ENCODE measurements at regions not wholly inside any gene's neighbourhood (a gene's known extent, or its start where the extent isn't known, plus 50 kb on each side); places are given as distances from the start of the nearest gene placed in this dataset.

DNA sequence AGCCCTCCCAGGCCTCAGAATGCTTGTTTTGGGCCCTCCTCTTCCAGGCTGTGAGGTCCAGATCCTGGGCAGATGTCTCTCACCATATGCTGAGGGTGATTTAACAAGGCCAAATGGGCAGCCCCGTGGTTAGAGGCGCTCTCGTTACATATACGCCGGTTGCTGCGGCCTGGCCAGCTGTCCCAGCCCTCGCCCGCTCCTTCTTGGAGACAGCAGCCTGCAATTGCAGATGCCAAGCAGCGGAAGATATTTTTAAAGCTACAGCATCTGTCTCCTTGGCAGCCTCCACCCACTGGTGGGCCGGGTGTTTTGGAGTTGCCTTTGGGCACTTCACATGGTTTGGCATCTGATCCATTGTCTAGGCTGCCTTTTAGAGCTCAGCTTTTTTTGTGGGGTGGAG is 178.8 kb upstream of the NFIA start:
- H3K9me2 ChIP-seq (replicated peaks; ENCODE audit: insufficient read depth, low read length), result no peaks in the 10 kb centered on the region
- H2AFZ ChIP-seq (ENCODE audit: low read depth, low read length, severe bottlenecking), result no peak overlapping the region
- H3K9me3 ChIP-seq (ENCODE audit: insufficient read depth, low read length), result no peaks in the 10 kb centered on the region
- no peaks in the 10 kb centered on the region for H3K36me3 ChIP-seq (ENCODE audit: low read length)
- H3K4me3 ChIP-seq (ENCODE audit: insufficient read depth, low read length, poor library complexity, severe bottlenecking), result no peak overlapping the region
- no peaks in the 10 kb centered on the region for H3K27me3 ChIP-seq (ENCODE audit: low read length)
- H3K27ac ChIP-seq (ENCODE audit: low read depth, low read length), result no peak overlapping the region
- no peaks in the 10 kb centered on the region for H3K79me2 ChIP-seq (ENCODE audit: insufficient read depth, low read length)
- TF ChIP-seq EZH2phosphoT487 (conservative IDR thresholded peaks at IDR 0.05; ENCODE audit: low read length), result no peak
- TF ChIP-seq, protein P1, sequence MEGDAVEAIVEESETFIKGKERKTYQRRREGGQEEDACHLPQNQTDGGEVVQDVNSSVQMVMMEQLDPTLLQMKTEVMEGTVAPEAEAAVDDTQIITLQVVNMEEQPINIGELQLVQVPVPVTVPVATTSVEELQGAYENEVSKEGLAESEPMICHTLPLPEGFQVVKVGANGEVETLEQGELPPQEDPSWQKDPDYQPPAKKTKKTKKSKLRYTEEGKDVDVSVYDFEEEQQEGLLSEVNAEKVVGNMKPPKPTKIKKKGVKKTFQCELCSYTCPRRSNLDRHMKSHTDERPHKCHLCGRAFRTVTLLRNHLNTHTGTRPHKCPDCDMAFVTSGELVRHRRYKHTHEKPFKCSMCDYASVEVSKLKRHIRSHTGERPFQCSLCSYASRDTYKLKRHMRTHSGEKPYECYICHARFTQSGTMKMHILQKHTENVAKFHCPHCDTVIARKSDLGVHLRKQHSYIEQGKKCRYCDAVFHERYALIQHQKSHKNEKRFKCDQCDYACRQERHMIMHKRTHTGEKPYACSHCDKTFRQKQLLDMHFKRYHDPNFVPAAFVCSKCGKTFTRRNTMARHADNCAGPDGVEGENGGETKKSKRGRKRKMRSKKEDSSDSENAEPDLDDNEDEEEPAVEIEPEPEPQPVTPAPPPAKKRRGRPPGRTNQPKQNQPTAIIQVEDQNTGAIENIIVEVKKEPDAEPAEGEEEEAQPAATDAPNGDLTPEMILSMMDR (IDR thresholded peaks at IDR 0.05; ENCODE audit: insufficient read depth, low read length, poor library complexity, severe bottlenecking), result no peak
- no peak overlapping the region for H3K9ac ChIP-seq (ENCODE audit: low read length)
- H3K4me2 ChIP-seq (ENCODE audit: low read depth, low read length, poor library complexity, severe bottlenecking), result no peak overlapping the region
- H4K20me1 ChIP-seq (ENCODE audit: low read depth, low read length), result no peaks in the 10 kb centered on the region
- no peaks in the 10 kb centered on the region for H3F3A ChIP-seq (ENCODE audit: insufficient read depth)

DNA sequence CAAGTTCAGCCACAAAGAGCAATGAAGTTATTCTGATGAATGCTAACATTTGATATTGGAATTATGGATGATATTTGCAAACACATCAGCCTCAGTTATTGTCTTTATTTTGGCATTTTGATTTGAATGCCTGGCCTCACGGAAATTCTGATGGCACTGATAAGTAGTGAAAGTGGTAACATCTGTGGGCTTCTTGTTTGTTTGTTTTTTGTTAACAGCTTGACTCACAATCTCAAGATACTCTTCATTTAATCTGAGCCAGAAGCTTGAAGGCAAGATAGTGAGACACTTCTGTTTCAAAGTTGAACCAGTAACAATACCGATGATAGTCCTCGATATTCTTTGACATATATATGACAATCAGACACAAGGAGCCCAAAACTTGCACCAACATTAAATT is 182.9 kb upstream of the NFIA start:
- Histone ChIP-seq H3K9ac (ENCODE audit: low read length) (no peak overlapping the region), H3K4me3 (ENCODE audit: insufficient read depth, low read length, poor library complexity, severe bottlenecking) (no peak overlapping the region), H3K27ac (ENCODE audit: low read depth, low read length) (no peak overlapping the region), H3F3A (ENCODE audit: insufficient read depth) (no peaks in the 10 kb centered on the region), H3K9me3 (ENCODE audit: insufficient read depth, low read length) (no peaks in the 10 kb centered on the region), H2AFZ (ENCODE audit: low read depth, low read length, severe bottlenecking) (no peak overlapping the region), H3K4me2 (ENCODE audit: low read depth, low read length, poor library complexity, severe bottlenecking) (no peak overlapping the region), H4K20me1 (ENCODE audit: low read depth, low read length) (no peaks in the 10 kb centered on the region), H3K27me3 (ENCODE audit: low read length) (no peaks in the 10 kb centered on the region), H3K9me2 (replicated peaks; ENCODE audit: insufficient read depth, low read length) (no peaks in the 10 kb centered on the region), H3K79me2 (ENCODE audit: insufficient read depth, low read length) (no peaks in the 10 kb centered on the region), H3K36me3 (ENCODE audit: low read length) (no peaks in the 10 kb centered on the region)
- no peak for TF ChIP-seq EZH2phosphoT487 (conservative IDR thresholded peaks at IDR 0.05; ENCODE audit: low read length)
- TF ChIP-seq, protein P1 (IDR thresholded peaks at IDR 0.05; ENCODE audit: insufficient read depth, low read length, poor library complexity, severe bottlenecking), result no peak

DNA sequence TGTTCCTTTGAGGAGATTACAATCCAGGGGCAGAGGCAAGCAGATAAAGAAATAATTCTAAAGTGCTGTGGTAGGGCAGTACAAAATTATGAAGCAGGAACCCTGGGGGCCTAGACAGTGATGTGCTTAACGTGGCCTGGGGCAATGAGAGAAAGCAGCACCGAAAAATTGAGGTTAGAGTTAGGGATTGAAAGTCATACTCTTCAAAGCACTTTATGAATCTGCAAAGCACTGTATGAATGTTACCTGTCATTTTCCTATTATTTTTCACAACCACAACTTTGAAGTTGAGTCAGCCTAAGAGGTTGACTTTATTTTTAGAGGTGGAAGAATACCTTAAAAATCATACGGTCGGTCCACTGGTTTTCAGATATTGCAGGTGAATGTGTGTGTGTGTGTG is 183.4 kb upstream of the NFIA start:
- no peak overlapping the region for H2AFZ ChIP-seq (ENCODE audit: low read depth, low read length, severe bottlenecking)
- H3K79me2 ChIP-seq (ENCODE audit: insufficient read depth, low read length), result no peaks in the 10 kb centered on the region
- no peaks in the 10 kb centered on the region for H3K27me3 ChIP-seq (ENCODE audit: low read length)
- no peaks in the 10 kb centered on the region for H3K36me3 ChIP-seq (ENCODE audit: low read length)
- no peaks in the 10 kb centered on the region for H3K9me2 ChIP-seq (replicated peaks; ENCODE audit: insufficient read depth, low read length)
- H3K9ac ChIP-seq (ENCODE audit: low read length), result no peak overlapping the region
- no peaks in the 10 kb centered on the region for H3K9me3 ChIP-seq (ENCODE audit: insufficient read depth, low read length)
- no peak for TF ChIP-seq EZH2phosphoT487 (conservative IDR thresholded peaks at IDR 0.05; ENCODE audit: low read length)
- TF ChIP-seq, protein P1 (IDR thresholded peaks at IDR 0.05; ENCODE audit: insufficient read depth, low read length, poor library complexity, severe bottlenecking), result no peak
- no peak overlapping the region for H3K4me2 ChIP-seq (ENCODE audit: low read depth, low read length, poor library complexity, severe bottlenecking)
- no peaks in the 10 kb centered on the region for H3F3A ChIP-seq (ENCODE audit: insufficient read depth)
- H3K4me3 ChIP-seq (ENCODE audit: insufficient read depth, low read length, poor library complexity, severe bottlenecking), result no peak overlapping the region
- no peak overlapping the region for H3K27ac ChIP-seq (ENCODE audit: low read depth, low read length)
- H4K20me1 ChIP-seq (ENCODE audit: low read depth, low read length), result no peaks in the 10 kb centered on the region

DNA sequence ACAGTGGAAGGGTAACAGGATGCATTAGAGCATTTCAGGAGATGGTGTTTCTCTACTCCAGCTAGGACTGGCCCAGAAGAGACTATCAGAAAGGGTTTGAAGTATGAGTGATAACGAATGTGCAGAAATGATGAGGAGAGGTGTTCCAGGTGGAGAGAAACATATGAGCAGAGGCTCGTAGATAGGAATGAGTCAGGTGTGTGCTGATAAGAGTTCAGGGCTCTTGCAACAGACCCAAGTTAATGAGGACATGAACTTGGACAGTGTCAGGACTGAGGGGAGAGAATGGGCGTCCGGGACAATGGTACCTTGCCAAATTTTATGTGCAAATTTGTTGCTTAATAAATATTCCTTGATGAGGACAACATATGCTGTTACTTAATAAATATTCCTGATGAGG is 183.9 kb upstream of the NFIA start:
- Histone ChIP-seq H3K4me3 (ENCODE audit: insufficient read depth, low read length, poor library complexity, severe bottlenecking) (no peak overlapping the region), H2AFZ (ENCODE audit: low read depth, low read length, severe bottlenecking) (no peak overlapping the region), H3K79me2 (ENCODE audit: insufficient read depth, low read length) (no peaks in the 10 kb centered on the region), H4K20me1 (ENCODE audit: low read depth, low read length) (no peaks in the 10 kb centered on the region), H3K9ac (ENCODE audit: low read length) (no peak overlapping the region), H3K27ac (ENCODE audit: low read depth, low read length) (no peak overlapping the region), H3F3A (ENCODE audit: insufficient read depth) (no peaks in the 10 kb centered on the region), H3K36me3 (ENCODE audit: low read length) (no peaks in the 10 kb centered on the region), H3K4me2 (ENCODE audit: low read depth, low read length, poor library complexity, severe bottlenecking) (no peak overlapping the region), H3K9me3 (ENCODE audit: insufficient read depth, low read length) (no peaks in the 10 kb centered on the region), H3K9me2 (replicated peaks; ENCODE audit: insufficient read depth, low read length) (no peaks in the 10 kb centered on the region), H3K27me3 (ENCODE audit: low read length) (no peaks in the 10 kb centered on the region)
- TF ChIP-seq, protein P1 (IDR thresholded peaks at IDR 0.05; ENCODE audit: insufficient read depth, low read length, poor library complexity, severe bottlenecking), result no peak
- no peak for TF ChIP-seq EZH2phosphoT487 (conservative IDR thresholded peaks at IDR 0.05; ENCODE audit: low read length)

Measured in SU-DHL-6 (cell line).